ENCODE measurements at regions not wholly inside any gene's neighbourhood (a gene's known extent, or its start where the extent isn't known, plus 50 kb on each side); places are given as distances from the start of the nearest gene placed in this dataset.

DNA sequence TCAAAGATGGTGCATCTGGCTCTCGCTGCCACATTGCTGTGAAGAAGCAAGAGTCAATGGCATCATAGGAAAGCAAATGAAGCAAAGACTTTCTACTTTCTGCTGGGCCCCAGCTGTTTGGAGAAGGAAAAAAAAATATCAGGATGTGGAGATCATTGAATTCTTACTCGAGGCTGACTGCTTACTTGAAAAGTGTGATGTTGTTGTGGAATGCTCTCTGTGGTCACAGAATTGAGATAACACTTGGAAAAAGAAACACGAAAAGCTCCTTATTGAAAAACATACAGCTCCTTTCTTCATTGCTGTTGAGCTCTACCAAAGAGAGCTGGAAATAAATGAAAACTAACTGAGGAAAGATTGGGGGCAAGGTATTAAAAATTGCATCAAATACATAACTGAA lies 157.4 kb upstream of the TBX20 start:
- TF ChIP-seq TEAD4 (IDR thresholded peaks at IDR 0.05) (no peak), RAD21 (IDR thresholded peaks at IDR 0.05; ENCODE audit: low read depth) (no peak)
- TF ChIP-seq, protein P1, sequence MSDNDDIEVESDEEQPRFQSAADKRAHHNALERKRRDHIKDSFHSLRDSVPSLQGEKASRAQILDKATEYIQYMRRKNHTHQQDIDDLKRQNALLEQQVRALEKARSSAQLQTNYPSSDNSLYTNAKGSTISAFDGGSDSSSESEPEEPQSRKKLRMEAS (IDR thresholded peaks at IDR 0.05): no peak

DNA sequence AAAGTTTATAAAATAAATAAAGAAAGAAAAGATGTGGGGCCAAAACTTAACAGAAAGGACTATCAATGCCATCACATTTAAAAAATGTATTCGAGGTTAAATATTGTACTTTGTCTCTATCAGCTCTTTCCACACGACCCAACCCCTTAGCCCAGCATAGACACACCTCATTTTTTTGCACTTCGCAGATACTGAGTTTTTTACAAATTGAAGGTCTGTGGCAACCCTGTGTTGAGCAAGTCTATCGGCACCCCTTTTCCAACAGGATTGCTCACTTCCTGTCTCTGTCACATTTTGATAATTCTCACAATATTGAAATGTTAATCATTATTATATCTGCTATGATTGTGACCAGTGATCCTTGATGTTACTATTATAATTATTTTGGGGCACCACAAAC lies 151.6 kb upstream of the TBX20 start:
- no peak for TF ChIP-seq CREB1 (IDR thresholded peaks at IDR 0.05; ENCODE audit: low read depth)
- no peak for TF ChIP-seq ZBTB7A (IDR thresholded peaks at IDR 0.05; ENCODE audit: low read depth)
- TF ChIP-seq RAD21 (IDR thresholded peaks at IDR 0.05; ENCODE audit: low read depth): no peak
- TF ChIP-seq, protein P2, sequence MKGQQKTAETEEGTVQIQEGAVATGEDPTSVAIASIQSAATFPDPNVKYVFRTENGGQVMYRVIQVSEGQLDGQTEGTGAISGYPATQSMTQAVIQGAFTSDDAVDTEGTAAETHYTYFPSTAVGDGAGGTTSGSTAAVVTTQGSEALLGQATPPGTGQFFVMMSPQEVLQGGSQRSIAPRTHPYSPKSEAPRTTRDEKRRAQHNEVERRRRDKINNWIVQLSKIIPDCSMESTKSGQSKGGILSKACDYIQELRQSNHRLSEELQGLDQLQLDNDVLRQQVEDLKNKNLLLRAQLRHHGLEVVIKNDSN (IDR thresholded peaks at IDR 0.05): no peak
- TF ChIP-seq EGR1 (IDR thresholded peaks at IDR 0.05): no peak

DNA sequence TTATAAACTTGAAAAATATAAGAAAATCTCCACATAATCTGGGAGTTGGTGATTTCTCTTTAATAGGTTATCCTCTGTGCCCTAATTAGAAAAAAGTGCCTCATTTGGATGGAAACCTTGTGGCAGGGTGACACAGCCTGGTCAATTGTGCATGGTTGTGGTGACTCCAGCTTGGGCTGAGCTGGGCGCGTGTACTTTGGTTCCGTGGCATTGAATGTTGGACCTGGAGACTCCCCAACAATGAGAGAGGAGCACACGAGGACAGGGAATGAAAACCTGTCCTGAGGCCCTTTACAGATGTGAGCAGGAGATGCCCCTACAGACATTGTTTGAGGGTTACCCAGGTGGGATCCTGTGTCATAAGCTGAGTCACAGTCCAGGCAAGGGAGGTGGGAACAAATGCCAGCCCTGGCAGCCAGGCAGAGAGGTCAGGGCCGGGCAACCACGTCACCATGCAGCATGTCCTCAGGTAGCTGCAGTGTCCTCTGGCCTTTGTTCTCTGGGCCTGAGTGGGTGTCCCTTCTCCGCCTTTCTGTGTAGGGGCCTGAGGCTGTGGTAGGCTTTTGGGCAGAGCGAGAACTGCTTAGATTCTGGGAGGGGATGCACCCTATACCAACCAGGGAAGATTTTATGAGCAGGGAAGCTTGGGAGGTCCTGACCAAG lies 147.4 kb upstream of the TBX20 start:
- TF ChIP-seq YY1 (IDR thresholded peaks at IDR 0.05; ENCODE audit: low read depth) (no peak), TCF12 (IDR thresholded peaks at IDR 0.05; ENCODE audit: low read depth) (no peak), ZBTB7A (IDR thresholded peaks at IDR 0.05; ENCODE audit: low read depth) (no peak), TEAD4 (IDR thresholded peaks at IDR 0.05) (no peak)
- TF ChIP-seq, protein P1 (IDR thresholded peaks at IDR 0.05): no peak

DNA sequence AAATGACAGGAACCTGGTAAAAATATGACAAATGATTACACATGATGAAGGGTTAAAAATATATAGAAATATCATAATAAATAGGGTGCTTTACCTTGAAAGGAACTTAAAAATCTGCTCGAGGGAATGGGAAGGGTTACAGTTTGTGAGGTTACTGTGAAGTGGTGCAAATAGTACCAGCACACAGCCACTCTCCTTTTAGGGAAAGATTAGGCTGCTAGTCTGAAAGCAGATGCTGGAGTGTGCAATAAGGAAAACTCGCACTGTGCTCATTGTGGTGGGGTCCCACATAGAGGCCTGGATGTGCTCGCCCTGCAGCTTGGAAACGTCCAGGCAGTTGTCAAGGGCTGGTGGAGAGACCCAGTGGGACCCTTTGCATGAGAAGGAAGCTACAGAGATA lies 145.9 kb upstream of the TBX20 start:
- TF ChIP-seq FOXM1 (IDR thresholded peaks at IDR 0.05; ENCODE audit: borderline replicate concordance, low read depth) (no peak), TCF12 (IDR thresholded peaks at IDR 0.05; ENCODE audit: low read depth) (no peak), EGR1 (IDR thresholded peaks at IDR 0.05) (no peak), TAF1 (IDR thresholded peaks at IDR 0.05; ENCODE audit: low read depth) (no peak), CREB1 (IDR thresholded peaks at IDR 0.05; ENCODE audit: low read depth) (no peak), NFIC (IDR thresholded peaks at IDR 0.05) (no peak), RAD21 (IDR thresholded peaks at IDR 0.05; ENCODE audit: low read depth) (no peak)
- TF ChIP-seq, protein P2 (IDR thresholded peaks at IDR 0.05): no peak
- TF ChIP-seq, protein P1 (IDR thresholded peaks at IDR 0.05): no peak

DNA sequence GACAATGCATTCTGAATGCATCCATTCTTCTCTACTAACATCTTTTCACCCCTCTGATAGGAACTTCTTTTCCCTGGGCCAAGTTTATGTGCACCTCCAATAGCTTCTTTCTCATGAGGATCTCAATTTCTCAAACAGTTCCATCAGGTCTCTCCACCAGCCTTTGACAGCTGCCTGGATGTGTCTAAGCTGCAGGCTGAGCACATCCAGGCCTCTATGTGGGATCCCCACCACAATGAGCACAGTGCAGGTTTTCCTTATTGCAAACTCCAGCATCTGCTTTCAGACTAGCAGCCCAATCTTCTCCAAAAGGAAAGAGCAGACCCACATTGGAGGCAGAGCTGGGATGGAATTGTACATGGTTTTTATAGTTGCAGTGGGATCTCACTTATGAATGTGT lies 145.3 kb upstream of the TBX20 start:
- no peak for TF ChIP-seq FOXM1 (IDR thresholded peaks at IDR 0.05; ENCODE audit: borderline replicate concordance, low read depth)
- no peak for TF ChIP-seq EP300 (IDR thresholded peaks at IDR 0.05; ENCODE audit: borderline replicate concordance)
- no peak for TF ChIP-seq CEBPB (IDR thresholded peaks at IDR 0.05)
- TF ChIP-seq TCF12 (IDR thresholded peaks at IDR 0.05; ENCODE audit: low read depth): no peak
- TF ChIP-seq TEAD4 (IDR thresholded peaks at IDR 0.05): no peak
- TF ChIP-seq, protein P1 (IDR thresholded peaks at IDR 0.05): no peak
- TF ChIP-seq, protein P2 (IDR thresholded peaks at IDR 0.05): no peak
- TF ChIP-seq EGR1 (IDR thresholded peaks at IDR 0.05): no peak
- no peak for TF ChIP-seq YY1 (IDR thresholded peaks at IDR 0.05; ENCODE audit: low read depth)
- no peak for TF ChIP-seq ZBTB7A (IDR thresholded peaks at IDR 0.05; ENCODE audit: low read depth)
- TF ChIP-seq TAF1 (IDR thresholded peaks at IDR 0.05; ENCODE audit: low read depth): no peak
- no peak for TF ChIP-seq NFIC (IDR thresholded peaks at IDR 0.05)
- TF ChIP-seq, protein P3, sequence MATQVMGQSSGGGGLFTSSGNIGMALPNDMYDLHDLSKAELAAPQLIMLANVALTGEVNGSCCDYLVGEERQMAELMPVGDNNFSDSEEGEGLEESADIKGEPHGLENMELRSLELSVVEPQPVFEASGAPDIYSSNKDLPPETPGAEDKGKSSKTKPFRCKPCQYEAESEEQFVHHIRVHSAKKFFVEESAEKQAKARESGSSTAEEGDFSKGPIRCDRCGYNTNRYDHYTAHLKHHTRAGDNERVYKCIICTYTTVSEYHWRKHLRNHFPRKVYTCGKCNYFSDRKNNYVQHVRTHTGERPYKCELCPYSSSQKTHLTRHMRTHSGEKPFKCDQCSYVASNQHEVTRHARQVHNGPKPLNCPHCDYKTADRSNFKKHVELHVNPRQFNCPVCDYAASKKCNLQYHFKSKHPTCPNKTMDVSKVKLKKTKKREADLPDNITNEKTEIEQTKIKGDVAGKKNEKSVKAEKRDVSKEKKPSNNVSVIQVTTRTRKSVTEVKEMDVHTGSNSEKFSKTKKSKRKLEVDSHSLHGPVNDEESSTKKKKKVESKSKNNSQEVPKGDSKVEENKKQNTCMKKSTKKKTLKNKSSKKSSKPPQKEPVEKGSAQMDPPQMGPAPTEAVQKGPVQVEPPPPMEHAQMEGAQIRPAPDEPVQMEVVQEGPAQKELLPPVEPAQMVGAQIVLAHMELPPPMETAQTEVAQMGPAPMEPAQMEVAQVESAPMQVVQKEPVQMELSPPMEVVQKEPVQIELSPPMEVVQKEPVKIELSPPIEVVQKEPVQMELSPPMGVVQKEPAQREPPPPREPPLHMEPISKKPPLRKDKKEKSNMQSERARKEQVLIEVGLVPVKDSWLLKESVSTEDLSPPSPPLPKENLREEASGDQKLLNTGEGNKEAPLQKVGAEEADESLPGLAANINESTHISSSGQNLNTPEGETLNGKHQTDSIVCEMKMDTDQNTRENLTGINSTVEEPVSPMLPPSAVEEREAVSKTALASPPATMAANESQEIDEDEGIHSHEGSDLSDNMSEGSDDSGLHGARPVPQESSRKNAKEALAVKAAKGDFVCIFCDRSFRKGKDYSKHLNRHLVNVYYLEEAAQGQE (IDR thresholded peaks at IDR 0.05; ENCODE audit: low read depth): no peak
- no peak for TF ChIP-seq CREB1 (IDR thresholded peaks at IDR 0.05; ENCODE audit: low read depth)
- TF ChIP-seq RAD21 (IDR thresholded peaks at IDR 0.05; ENCODE audit: low read depth): no peak

DNA sequence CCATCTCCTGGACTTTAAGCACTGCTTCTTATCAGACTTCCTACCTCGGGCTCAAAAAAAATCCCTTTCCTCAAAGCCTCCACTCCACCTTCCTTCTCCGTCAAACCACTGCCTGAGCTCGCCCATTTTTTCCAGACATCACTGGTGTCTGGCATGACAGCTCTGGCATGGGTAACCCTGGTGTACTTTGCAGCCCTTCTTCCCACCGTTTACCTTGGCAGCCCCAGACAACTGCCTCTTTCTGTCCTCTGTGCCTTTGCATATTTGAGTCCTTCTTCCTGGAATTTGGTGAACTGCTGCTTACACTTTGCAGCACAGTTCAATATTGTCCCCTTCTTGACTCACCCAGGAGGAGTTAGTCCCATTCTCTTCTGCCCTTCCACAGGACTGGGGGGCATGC lies 144.6 kb upstream of the TBX20 start:
- TF ChIP-seq, protein P3 (IDR thresholded peaks at IDR 0.05; ENCODE audit: low read depth): no peak
- TF ChIP-seq, protein P2 (IDR thresholded peaks at IDR 0.05): no peak
- no peak for TF ChIP-seq TEAD4 (IDR thresholded peaks at IDR 0.05)
- no peak for TF ChIP-seq RAD21 (IDR thresholded peaks at IDR 0.05; ENCODE audit: low read depth)
- TF ChIP-seq TCF12 (IDR thresholded peaks at IDR 0.05; ENCODE audit: low read depth): no peak
- TF ChIP-seq EGR1 (IDR thresholded peaks at IDR 0.05): no peak
- TF ChIP-seq EP300 (IDR thresholded peaks at IDR 0.05; ENCODE audit: borderline replicate concordance): no peak
- no peak for TF ChIP-seq ZBTB7A (IDR thresholded peaks at IDR 0.05; ENCODE audit: low read depth)
- no peak for TF ChIP-seq NFIC (IDR thresholded peaks at IDR 0.05)
- no peak for TF ChIP-seq FOXM1 (IDR thresholded peaks at IDR 0.05; ENCODE audit: borderline replicate concordance, low read depth)
- TF ChIP-seq CREB1 (IDR thresholded peaks at IDR 0.05; ENCODE audit: low read depth): no peak
- no peak for TF ChIP-seq CEBPB (IDR thresholded peaks at IDR 0.05)
- TF ChIP-seq YY1 (IDR thresholded peaks at IDR 0.05; ENCODE audit: low read depth): no peak
- TF ChIP-seq TAF1 (IDR thresholded peaks at IDR 0.05; ENCODE audit: low read depth): no peak
- TF ChIP-seq, protein P1 (IDR thresholded peaks at IDR 0.05): no peak
